K562 (cell line): ENCODE measurements at regions not wholly inside any gene's neighbourhood (a gene's known extent, or its start where the extent isn't known, plus 50 kb on each side); places are given as distances from the start of the nearest gene placed in this dataset.

Experiments used
- BRD4 ChIP-seq: fragments of 200-600 bp; sonication (generic); IDR thresholded peaks from 2 replicates; pipeline ENCODE4 v1.6.1; 2017; ENCODE audit warnings: inconsistent platforms
- FOXK1 ChIP-seq: sonication (generic); formaldehyde crosslinking; IDR thresholded peaks from 2 replicates; pipeline ENCODE4 v1.8.0; 2022; ENCODE audit warnings: missing genetic modification reagents, mild to moderate bottlenecking, borderline replicate concordance
- GABPB1 ChIP-seq: sonication (generic); formaldehyde crosslinking; IDR thresholded peaks from 2 replicates; pipeline ENCODE4 v1.8.0; 2022; ENCODE audit warnings: mild to moderate bottlenecking, missing genetic modification reagents
- HMGXB4 ChIP-seq: sonication (generic); formaldehyde crosslinking; IDR thresholded peaks from 2 replicates; pipeline ENCODE4 v1.8.1; 2023; ENCODE audit warnings: mild to moderate bottlenecking, missing genetic modification reagents
- KDM1A ChIP-seq, 2 experiments: fragments of 450-650 bp; IDR thresholded peaks; 2 replicates each; pipeline ENCODE4 v1.6.1; 2016; ENCODE audit warnings: mild to moderate bottlenecking in 2 of 2
- MAX ChIP-seq: sonication (generic); formaldehyde crosslinking; IDR thresholded peaks from 2 replicates; pipeline ENCODE4 v1.9.0; 2022; ENCODE audit warnings: mild to moderate bottlenecking, missing genetic modification reagents
- NBN ChIP-seq: fragments of 450-650 bp; IDR thresholded peaks from 2 replicates; pipeline ENCODE4 v1.6.1; 2016; ENCODE audit warnings: low read depth, mild to moderate bottlenecking
- NRF1 ChIP-seq, 2 experiments: fragments of 450-650 bp; IDR thresholded peaks in 1 of 2; conservative IDR thresholded peaks in 1 of 2; 2 replicates each; pipeline ENCODE4 v1.6.1; 2014; ENCODE audit warnings: mild to moderate bottlenecking in 2 of 2
- RBFOX2 ChIP-seq: fragments of 200-400 bp; formaldehyde crosslinking; IDR thresholded peaks from 2 replicates; pipeline ENCODE4 v1.6.1; 2017; ENCODE audit warnings: low read depth, mild to moderate bottlenecking, low read length, moderate library complexity
- RUNX1 ChIP-seq: sonication (generic); IDR thresholded peaks from 2 replicates; pipeline ENCODE4 v1.6.1; 2016; ENCODE audit warnings: antibody characterized with exemption, low read depth
- SMARCA5 ChIP-seq: fragments of 450-650 bp; IDR thresholded peaks from 2 replicates; pipeline ENCODE4 v1.6.1; 2016
- TCF7L2 ChIP-seq: fragments of 150-350 bp; IDR thresholded peaks from 2 replicates; pipeline ENCODE4 v1.6.1; 2016; ENCODE audit warnings: low read depth, mild to moderate bottlenecking, low read length, moderate library complexity
- ZBTB40 ChIP-seq, 2 experiments: fragments of 450-650 bp in 1 of 2; sonication (generic) in 1 of 2; formaldehyde crosslinking in 1 of 2; IDR thresholded peaks; 2 replicates each; pipeline versions ENCODE4 v1.7.1 to v1.9.0; 2016 to 2022; ENCODE audit warnings: inconsistent platforms in 1 of 2, mild to moderate bottlenecking in 1 of 2, missing genetic modification reagents in 1 of 2
- ZNF586 ChIP-seq: fragments of 450-650 bp; formaldehyde crosslinking; conservative IDR thresholded peaks from 2 replicates; pipeline ENCODE4 v1.4.0; 2020; ENCODE audit warnings: mild to moderate bottlenecking, moderate library complexity

- TF ChIP-seq MAX (CRISPR knock-in tag): no peak
- TF ChIP-seq TCF7L2: no peak
- TF ChIP-seq KDM1A (IDR thresholded peaks at IDR 0.05): peak; percentile 18 to 66; a peak in 2 of 4 replicates
- peak; percentile 89 for TF ChIP-seq ZBTB40 (IDR thresholded peaks at IDR 0.05)
- no peak for TF ChIP-seq ZBTB40 (CRISPR knock-in tag; IDR thresholded peaks at IDR 0.05)
- no peak for TF ChIP-seq GABPB1 (CRISPR knock-in tag)
- no peak for TF ChIP-seq RUNX1
- TF ChIP-seq FOXK1 (CRISPR knock-in tag): peak; percentile 47; the same call in 1 of the 2 replicates
- TF ChIP-seq BRD4: peak; percentile 78; the same call in 1 of the 2 replicates
- no peak for TF ChIP-seq RBFOX2
- TF ChIP-seq ZNF586 (CRISPR knock-in tag): no peak
- peak; percentile 61 for TF ChIP-seq SMARCA5
- TF ChIP-seq NRF1 (conservative IDR thresholded peaks at IDR 0.05 in 1 of 2, IDR thresholded peaks at IDR 0.05 in 1 of 2): no peak
- no peak for TF ChIP-seq HMGXB4 (CRISPR knock-in tag)
- peak; percentile 53; the same call in 1 of the 2 replicates for TF ChIP-seq NBN
Observed at GRCh38 chr1:222464841-222465210, 83.1 kb downstream of the HHIPL2 start (continued).
